ENCODE measurements at regions not wholly inside any gene's neighbourhood (a gene's known extent, or its start where the extent isn't known, plus 50 kb on each side); places are given as distances from the start of the nearest gene placed in this dataset.

DNA sequence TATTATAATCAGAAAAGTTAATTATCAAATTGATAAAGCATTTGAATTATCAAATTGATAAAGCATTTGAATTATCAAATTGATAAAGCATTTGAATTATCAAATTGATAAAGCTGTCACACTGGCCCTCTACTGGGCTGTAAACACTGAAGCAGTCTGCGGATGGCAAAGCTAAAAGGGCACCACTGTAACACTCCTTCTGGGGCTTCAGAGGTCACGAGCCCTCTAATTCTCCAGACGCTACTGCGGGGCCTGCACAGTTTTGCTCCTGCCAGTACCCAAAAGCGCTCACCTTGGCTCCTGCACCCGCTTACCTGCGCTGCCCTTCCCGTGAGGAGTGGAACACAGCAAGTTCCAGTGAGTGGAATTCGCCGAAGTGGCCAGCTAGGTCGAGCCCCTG lies 409.0 kb upstream of the KCNMB2 start:
- H4K20me1 ChIP-seq (ENCODE audit: insufficient read depth, low read length), result no peaks in the 10 kb centered on the region
- intact Hi-C loops (cut with micrococcal nuclease; ENCODE audit: unreplicated experiment), result no loop called here
- FAIRE-seq, result no peak
- no peaks in the 10 kb centered on the region for H3K36me3 ChIP-seq (replicated peaks in 1 of 2; ENCODE audit: control insufficient read depth in 1 of 2, insufficient read depth in 2 of 2, low read length in 2 of 2)
- ChIA-PET POLR2A (no interaction called here), CTCF (ENCODE audit: low intra/inter-chr PET ratio, low total read pairs) (no interaction called here)
- BruUV-seq (replicated peaks), result no TSS peak
- no peak overlapping the region for H3K27ac ChIP-seq (ENCODE audit: extremely low read length, insufficient read depth, low read length)
- H3K79me2 ChIP-seq (ENCODE audit: insufficient read depth, low read length), result no peaks in the 10 kb centered on the region
- H3K4me1 ChIP-seq (ENCODE audit: insufficient read depth, low read length), result no peaks in the 10 kb centered on the region
- no peak overlapping the region for H3K9ac ChIP-seq (ENCODE audit: insufficient read depth, low read depth, low read length)
- no peak overlapping the region for H2AFZ ChIP-seq (ENCODE audit: low read length)
- H3K27me3 ChIP-seq (ENCODE audit: control insufficient read depth in 1 of 2, insufficient read depth in 2 of 2, low read length in 2 of 2), result no peaks in the 10 kb centered on the region
- 22% methylated on average over 11 of the region's 11 CpGs for WGBS (ENCODE audit: low lambda C conversion rate)
- H3K9me3 ChIP-seq (ENCODE audit: low read length), result no peaks in the 10 kb centered on the region
- H3K4me2 ChIP-seq (ENCODE audit: low read depth, low read length), result no peak overlapping the region
- H3K4me3 ChIP-seq (replicated peaks in 1 of 3; ENCODE audit: insufficient read depth in 1 of 3, low read depth in 2 of 3, low read length in 3 of 3), result no peak overlapping the region
- DNase-seq (ENCODE audit: low spot score), result no peak
- no peak for ATAC-seq
- in situ Hi-C loops (cut with HindIII; ENCODE audit: extremely low pct_ligation_motif_present, low pct_unique_long_range_greater_than_20kb), result no loop called here
- TF ChIP-seq ZNF343 (CRISPR knock-in tag; IDR thresholded peaks at IDR 0.05) (no peak), FOSL2 (CRISPR knock-in tag; IDR thresholded peaks at IDR 0.05) (no peak)
- TF ChIP-seq, protein P1, sequence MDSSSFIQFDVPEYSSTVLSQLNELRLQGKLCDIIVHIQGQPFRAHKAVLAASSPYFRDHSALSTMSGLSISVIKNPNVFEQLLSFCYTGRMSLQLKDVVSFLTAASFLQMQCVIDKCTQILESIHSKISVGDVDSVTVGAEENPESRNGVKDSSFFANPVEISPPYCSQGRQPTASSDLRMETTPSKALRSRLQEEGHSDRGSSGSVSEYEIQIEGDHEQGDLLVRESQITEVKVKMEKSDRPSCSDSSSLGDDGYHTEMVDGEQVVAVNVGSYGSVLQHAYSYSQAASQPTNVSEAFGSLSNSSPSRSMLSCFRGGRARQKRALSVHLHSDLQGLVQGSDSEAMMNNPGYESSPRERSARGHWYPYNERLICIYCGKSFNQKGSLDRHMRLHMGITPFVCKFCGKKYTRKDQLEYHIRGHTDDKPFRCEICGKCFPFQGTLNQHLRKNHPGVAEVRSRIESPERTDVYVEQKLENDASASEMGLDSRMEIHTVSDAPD (CRISPR knock-in tag; IDR thresholded peaks at IDR 0.05), result no peak
- TF ChIP-seq, protein P2, sequence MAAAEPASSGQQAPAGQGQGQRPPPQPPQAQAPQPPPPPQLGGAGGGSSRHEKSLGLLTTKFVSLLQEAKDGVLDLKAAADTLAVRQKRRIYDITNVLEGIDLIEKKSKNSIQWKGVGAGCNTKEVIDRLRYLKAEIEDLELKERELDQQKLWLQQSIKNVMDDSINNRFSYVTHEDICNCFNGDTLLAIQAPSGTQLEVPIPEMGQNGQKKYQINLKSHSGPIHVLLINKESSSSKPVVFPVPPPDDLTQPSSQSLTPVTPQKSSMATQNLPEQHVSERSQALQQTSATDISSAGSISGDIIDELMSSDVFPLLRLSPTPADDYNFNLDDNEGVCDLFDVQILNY (CRISPR knock-in tag; conservative IDR thresholded peaks at IDR 0.05), result no peak

DNA sequence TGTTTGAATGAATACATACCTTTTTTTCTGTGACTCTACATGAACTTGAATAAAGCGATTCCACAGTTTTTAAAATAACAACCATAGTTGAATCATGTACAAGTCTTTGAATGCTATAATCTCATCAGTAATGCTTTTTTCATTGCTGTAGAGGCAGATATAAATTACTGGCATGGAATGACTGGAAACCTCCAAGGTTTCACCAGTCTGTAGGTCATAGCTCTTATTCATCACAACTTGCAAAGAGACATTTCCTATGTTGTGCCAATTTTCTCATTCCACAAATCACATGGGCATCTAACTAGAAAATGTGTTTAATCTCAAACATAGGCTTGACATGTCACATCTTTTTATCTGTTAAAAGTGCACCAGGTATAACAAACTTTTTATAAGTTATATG lies 407.1 kb upstream of the KCNMB2 start:
- H3K9ac ChIP-seq (ENCODE audit: insufficient read depth, low read depth, low read length), result no peak overlapping the region
- ChIA-PET POLR2A (no interaction called here), CTCF (ENCODE audit: low intra/inter-chr PET ratio, low total read pairs) (no interaction called here)
- no peaks in the 10 kb centered on the region for H3K27me3 ChIP-seq (ENCODE audit: control insufficient read depth in 1 of 2, insufficient read depth in 2 of 2, low read length in 2 of 2)
- no peaks in the 10 kb centered on the region for H4K20me1 ChIP-seq (ENCODE audit: insufficient read depth, low read length)
- intact Hi-C loops (cut with micrococcal nuclease; ENCODE audit: unreplicated experiment) (no loop called here), in situ Hi-C loops (cut with HindIII; ENCODE audit: extremely low pct_ligation_motif_present, low pct_unique_long_range_greater_than_20kb) (no loop called here)
- no peak overlapping the region for H3K27ac ChIP-seq (ENCODE audit: extremely low read length, insufficient read depth, low read length)
- H3K4me1 ChIP-seq (ENCODE audit: insufficient read depth, low read length), result no peaks in the 10 kb centered on the region
- H3K9me3 ChIP-seq (ENCODE audit: low read length), result no peaks in the 10 kb centered on the region
- ATAC-seq (no peak), FAIRE-seq (no peak), DNase-seq (ENCODE audit: low spot score) (no peak)
- H3K79me2 ChIP-seq (ENCODE audit: insufficient read depth, low read length), result no peaks in the 10 kb centered on the region
- no peak overlapping the region for H3K4me2 ChIP-seq (ENCODE audit: low read depth, low read length)
- WGBS (ENCODE audit: low lambda C conversion rate), result 85% methylated on average over 1 of the region's 1 CpG
- TF ChIP-seq YY1 (IDR thresholded peaks at IDR 0.05; ENCODE audit: insufficient read depth, insufficient replicate concordance, low read depth, low read length), result no peak
- no peak for TF ChIP-seq EED (CRISPR knock-in tag; IDR thresholded peaks at IDR 0.05)
- no peak for TF ChIP-seq RARA (CRISPR knock-in tag; IDR thresholded peaks at IDR 0.05)
- TF ChIP-seq, protein P3, sequence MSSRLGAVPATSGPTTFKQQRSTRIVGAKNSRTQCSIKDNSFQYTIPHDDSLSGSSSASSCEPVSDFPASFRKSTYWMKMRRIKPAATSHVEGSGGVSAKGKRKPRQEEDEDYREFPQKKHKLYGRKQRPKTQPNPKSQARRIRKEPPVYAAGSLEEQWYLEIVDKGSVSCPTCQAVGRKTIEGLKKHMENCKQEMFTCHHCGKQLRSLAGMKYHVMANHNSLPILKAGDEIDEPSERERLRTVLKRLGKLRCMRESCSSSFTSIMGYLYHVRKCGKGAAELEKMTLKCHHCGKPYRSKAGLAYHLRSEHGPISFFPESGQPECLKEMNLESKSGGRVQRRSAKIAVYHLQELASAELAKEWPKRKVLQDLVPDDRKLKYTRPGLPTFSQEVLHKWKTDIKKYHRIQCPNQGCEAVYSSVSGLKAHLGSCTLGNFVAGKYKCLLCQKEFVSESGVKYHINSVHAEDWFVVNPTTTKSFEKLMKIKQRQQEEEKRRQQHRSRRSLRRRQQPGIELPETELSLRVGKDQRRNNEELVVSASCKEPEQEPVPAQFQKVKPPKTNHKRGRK (CRISPR knock-in tag; IDR thresholded peaks at IDR 0.05), result no peak
- no peak for TF ChIP-seq SP1 (IDR thresholded peaks at IDR 0.05)
- TF ChIP-seq SP1 (CRISPR knock-in tag; IDR thresholded peaks at IDR 0.05), result no peak
- no peak for TF ChIP-seq ATAD3A (CRISPR knock-in tag; IDR thresholded peaks at IDR 0.05)
- no peak for TF ChIP-seq KLF6 (CRISPR knock-in tag; IDR thresholded peaks at IDR 0.05)
- TF ChIP-seq ZNF430 (CRISPR knock-in tag; IDR thresholded peaks at IDR 0.05), result no peak
- TF ChIP-seq HNRNPL (IDR thresholded peaks at IDR 0.05; ENCODE audit: low read depth, low read length), result no peak
- TF ChIP-seq, protein P4, sequence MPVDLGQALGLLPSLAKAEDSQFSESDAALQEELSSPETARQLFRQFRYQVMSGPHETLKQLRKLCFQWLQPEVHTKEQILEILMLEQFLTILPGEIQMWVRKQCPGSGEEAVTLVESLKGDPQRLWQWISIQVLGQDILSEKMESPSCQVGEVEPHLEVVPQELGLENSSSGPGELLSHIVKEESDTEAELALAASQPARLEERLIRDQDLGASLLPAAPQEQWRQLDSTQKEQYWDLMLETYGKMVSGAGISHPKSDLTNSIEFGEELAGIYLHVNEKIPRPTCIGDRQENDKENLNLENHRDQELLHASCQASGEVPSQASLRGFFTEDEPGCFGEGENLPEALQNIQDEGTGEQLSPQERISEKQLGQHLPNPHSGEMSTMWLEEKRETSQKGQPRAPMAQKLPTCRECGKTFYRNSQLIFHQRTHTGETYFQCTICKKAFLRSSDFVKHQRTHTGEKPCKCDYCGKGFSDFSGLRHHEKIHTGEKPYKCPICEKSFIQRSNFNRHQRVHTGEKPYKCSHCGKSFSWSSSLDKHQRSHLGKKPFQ (CRISPR knock-in tag; IDR thresholded peaks at IDR 0.05; ENCODE audit: insufficient replicate concordance), result no peak
- no peak for TF ChIP-seq RORA (CRISPR knock-in tag; IDR thresholded peaks at IDR 0.05)
- H3K4me3 ChIP-seq (replicated peaks in 1 of 3; ENCODE audit: insufficient read depth in 1 of 3, low read depth in 2 of 3, low read length in 3 of 3), result no peak overlapping the region
- H2AFZ ChIP-seq (ENCODE audit: low read length), result no peak overlapping the region
- BruUV-seq (replicated peaks), result no TSS peak
- H3K36me3 ChIP-seq (replicated peaks in 1 of 2; ENCODE audit: control insufficient read depth in 1 of 2, insufficient read depth in 2 of 2, low read length in 2 of 2), result no peaks in the 10 kb centered on the region
